ENCODE measurements at regions not wholly inside any gene's neighbourhood (a gene's known extent, or its start where the extent isn't known, plus 50 kb on each side); places are given as distances from the start of the nearest gene placed in this dataset.

DNA sequence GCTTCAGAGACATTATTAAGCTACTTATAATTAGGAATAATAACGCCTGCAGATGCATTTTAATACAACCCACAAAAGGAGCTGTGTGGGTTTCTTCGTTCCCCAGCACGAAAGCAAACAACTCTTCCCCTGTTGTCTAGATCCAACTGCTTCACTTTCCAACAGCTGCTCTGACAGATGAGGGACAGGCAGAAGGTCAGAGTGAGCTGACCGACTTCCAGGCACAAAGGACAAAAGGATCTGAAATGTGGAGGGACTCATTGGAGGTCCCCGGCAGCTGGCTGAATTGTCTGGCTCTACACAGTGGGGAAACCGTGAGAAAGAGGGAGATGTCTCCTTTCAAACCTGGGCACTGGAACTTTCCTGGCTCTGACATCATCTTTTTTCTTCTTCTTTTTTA, 79.1 kb upstream of the ALDH1B1 start:
- DNase-seq (ENCODE audit: low read depth in 2 of 2) = no peak

- no peak for DNase-seq (ENCODE audit: low read depth in 2 of 2)
These were observed 80.1 kb upstream of the ALDH1B1 start for GRCh38 chr9:38312406-38312805.

GRCh38 chr9:38311382-38312270, 80.9 kb upstream of the ALDH1B1 start:
- no peak for DNase-seq (ENCODE audit: low read depth in 2 of 2)

- peak; percentile 48 to 55 for DNase-seq (ENCODE audit: low read depth in 2 of 2)
These were observed 82.9 kb upstream of the ALDH1B1 start for GRCh38 chr9:38309324-38310195.

- no peak for DNase-seq (ENCODE audit: low read depth in 2 of 2)
These were observed 84.4 kb upstream of the ALDH1B1 start for GRCh38 chr9:38308136-38308535.

- DNase-seq (ENCODE audit: low read depth in 2 of 2) = no peak
These were observed 85.6 kb upstream of the ALDH1B1 start for GRCh38 chr9:38306899-38307298.

DNA sequence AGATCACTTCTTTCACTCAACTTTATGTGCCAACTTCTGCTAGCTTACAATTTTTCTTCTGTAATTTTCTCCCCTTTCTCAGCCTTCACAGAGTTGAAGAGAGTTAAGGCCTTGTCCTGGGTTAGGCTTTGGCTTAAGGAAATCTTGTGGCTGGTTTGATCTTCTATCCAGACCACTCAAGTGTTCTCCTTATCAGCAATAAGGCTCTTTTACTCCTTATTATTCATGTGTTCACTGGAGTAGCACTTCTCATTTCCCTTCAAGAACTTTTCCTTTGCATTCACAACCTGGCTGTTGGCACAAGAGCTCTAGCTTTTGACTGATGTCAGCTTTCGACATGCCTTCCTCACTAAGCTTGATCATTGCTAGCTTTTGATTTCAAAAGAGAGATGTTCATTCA, 86.9 kb upstream of the ALDH1B1 start:
- DNase-seq (ENCODE audit: low read depth in 2 of 2) = no peak

DNA sequence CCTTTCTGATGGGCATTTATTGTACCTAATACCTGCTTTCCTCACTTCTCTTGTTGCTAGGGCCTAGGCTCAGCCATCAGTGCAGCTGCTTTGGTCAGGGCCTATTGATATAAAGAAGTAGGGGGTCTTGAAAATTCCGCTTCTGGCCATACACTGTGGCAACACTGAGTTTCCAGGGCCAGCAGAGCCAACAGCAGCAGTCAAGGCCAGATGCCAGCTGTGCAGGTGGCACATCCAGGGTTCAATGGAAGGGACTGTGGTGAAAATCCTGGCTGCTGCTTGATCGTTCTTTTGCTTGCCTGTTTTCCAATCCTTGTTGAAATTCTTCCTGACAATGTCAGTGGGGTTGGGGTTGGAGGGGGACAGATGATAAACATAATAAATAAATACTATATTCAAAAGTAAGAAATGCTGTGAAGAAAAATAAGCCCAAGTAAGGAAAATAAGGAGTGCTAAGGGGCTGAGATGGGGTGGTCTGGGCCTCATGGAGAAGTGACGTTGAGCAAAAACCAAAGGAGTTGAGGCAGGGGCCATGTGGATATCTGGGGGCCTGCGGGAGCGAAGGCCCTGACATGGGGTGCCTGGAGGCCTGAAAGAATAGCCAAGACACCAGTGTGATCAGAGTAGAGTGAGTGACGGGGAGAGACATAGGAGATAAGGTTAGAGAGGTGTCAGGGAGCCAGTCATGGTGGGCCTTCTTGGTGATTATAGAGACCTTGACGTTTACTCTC, 91.0 kb upstream of the ALDH1B1 start:
- DNase-seq (ENCODE audit: low read depth in 2 of 2) = no peak

DNA sequence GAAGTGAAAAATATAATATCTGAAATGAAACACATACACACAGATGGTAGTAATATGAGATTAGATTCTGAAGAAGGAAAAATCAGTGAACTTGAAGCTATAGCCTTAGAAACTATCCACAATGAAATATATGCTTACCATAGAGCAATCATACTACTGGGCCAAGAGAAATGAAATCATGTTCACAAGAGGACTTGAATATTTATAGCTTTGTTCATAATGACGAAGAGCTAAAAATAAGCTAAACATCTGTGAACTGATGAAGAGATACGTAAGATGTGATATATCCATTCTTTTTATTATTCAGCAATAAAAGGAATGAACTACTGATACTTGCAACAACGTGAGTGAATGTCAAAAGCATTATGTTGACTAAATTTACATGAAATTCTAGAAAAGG, 92.6 kb upstream of the ALDH1B1 start:
- DNase-seq (ENCODE audit: low read depth in 2 of 2) = no peak

- DNase-seq (ENCODE audit: low read depth in 2 of 2) = no peak
These were observed 93.6 kb upstream of the ALDH1B1 start for GRCh38 chr9:38298904-38299303.

DNA sequence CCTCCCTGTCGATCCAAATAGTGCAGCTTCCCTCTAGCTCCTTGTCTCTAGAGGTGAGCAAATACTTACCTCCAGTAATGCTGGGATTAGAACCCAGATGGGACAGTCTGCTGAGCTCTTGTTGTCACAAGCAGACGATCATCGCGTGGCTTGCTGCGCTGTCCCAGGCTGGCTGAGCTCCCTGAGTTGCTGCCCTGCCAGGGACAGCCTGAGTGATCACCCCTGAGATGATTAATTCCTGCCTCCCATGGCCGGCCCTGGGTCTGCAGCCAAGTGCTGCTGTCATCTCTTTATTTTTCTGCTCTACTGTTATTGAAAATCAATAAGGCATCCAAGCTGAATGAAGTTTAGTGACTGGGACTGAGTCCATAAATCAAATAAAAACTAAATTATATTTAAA, 94.0 kb upstream of the ALDH1B1 start:
- DNase-seq (ENCODE audit: low read depth in 2 of 2) = no peak

- DNase-seq (ENCODE audit: low read depth in 2 of 2) = no peak
These were observed 95.7 kb upstream of the ALDH1B1 start for GRCh38 chr9:38296807-38297206.

GRCh38 chr9:38295764-38296163, 96.7 kb upstream of the ALDH1B1 start:
- no peak for DNase-seq (ENCODE audit: low read depth in 2 of 2)

GRCh38 chr9:38294220-38294960, 98.1 kb upstream of the ALDH1B1 start:
- DNase-seq (ENCODE audit: low read depth in 2 of 2) = no peak

DNA sequence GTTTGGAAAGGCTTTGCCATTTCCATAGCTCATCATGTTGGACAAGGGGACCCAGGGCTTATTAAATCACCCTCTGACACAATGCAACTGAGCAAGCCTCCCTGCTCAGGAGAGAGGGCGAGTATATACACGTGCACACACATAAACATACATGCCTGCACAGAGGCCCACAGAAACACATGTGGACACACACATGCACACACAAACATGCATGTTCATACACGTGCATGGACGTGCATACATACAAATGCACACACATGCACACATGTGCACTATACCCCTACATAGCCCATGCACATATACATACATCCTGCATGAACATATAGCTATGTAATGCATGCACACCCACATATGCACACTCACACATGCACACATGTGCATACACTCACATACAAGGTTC, 99.5 kb upstream of the ALDH1B1 start:
- no peak for DNase-seq (ENCODE audit: low read depth in 2 of 2)

DNA sequence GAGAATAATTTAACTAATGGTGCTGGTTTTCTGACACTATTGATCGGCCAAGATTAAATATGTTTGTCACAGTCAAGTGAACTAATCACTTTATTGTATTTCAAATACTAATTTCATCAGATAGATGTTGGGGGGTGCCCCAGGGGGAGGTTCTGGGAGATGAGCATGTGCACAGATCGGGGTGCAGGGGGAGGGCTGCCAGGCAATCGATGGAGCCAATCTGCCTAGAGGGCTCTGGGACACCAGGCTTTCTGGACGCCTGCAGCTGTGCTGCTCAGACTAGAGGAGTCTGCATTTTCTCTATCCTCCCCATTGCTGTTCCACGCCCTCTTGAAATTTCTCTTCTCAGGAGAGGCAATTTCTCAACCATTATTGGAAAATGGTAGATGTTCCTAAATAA, 100.0 kb upstream of the ALDH1B1 start:
- no peak for DNase-seq (ENCODE audit: low read depth in 2 of 2)

GRCh38 chr9:38289866-38290245, 102.6 kb upstream of the ALDH1B1 start:
- DNase-seq (ENCODE audit: low read depth in 2 of 2) = no peak

DNA sequence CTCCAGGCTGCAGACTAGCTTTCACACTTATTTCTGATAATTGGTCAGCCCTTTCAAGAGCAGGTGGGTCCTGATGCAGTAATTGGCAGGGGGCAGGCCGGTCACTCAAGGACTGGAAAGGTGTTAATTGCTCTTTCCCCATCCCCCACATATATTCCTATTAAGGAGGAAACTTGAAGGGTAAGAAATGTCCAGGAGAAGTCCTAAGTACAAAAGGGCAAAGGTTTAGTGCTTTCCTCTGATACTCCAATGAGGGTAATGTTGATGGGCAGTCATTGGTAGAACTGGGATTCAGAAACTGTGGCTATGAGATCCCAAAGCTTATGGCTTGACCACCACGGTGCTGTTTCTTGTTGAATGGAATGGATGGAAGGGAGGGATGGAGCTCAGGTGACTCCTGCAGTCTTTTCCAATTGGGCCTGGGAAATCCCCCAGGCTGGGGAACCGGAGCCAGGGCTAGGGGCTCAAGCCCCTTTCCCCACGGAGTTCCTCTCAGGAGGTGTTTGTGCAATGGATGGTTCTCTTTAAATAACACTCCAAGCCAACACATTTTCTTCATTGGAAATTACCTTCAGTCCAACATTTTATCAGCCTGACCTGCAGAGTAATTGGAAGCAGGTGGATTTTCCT, 103.2 kb upstream of the ALDH1B1 start:
- no peak for DNase-seq (ENCODE audit: low read depth in 2 of 2)

DNA sequence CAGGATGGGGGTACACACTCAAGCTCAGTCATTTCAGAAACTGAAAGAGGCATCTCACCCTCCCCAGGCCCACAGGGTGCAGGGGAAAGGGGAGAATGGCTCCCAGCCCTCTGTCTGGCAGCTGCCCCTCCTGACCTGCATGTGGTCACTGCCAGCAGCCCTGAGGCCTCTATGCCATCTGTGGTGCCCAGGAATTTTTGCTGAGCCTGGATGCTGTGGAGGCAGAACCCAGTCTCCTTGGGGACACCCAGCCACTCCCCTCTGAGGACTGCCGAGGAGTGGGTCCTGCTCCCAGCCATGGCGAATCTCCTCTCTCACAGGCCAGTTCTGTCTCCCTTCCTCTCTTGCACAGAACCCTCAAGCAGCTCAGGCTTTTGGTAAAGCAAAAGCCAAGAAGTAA, 104.0 kb upstream of the ALDH1B1 start:
- no peak for DNase-seq (ENCODE audit: low read depth in 2 of 2)

DNA sequence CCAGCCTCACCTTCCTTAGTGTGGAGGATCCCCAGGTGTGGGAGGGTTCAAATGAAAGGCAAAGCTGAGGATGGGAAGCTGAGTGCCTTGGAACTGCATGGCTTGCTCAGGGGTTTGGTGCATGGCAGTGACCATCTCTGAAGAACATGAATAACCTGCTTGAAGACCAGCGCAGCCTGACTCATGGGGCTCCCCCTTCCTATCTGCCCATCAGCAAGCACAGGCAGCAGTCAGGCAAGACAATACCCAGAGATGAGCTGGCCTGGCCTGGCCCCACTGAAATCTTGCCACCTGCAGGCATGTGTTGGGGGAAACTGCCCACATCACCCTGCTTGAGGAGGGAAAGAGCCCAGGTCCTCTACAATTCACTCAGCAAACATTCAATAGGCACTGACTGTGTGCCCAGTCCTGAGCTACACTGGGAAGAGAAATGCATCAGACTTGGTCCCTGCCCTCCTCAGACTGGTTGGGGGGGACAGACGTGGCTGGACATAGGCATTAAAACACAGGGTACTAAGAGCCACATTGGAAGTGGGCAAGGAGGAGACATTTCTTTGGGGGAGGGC, 105.0 kb upstream of the ALDH1B1 start:
- no peak for DNase-seq (ENCODE audit: low read depth in 2 of 2)

- DNase-seq (ENCODE audit: low read depth in 2 of 2) = no peak
These were observed 105.7 kb upstream of the ALDH1B1 start for GRCh38 chr9:38286766-38287165.

Measured in fibroblast of skin of left quadriceps (primary cell).